ENCODE measurements at regions not wholly inside any gene's neighbourhood (a gene's known extent, or its start where the extent isn't known, plus 50 kb on each side); places are given as distances from the start of the nearest gene placed in this dataset.
A peak's percentile ranks its signal among the peaks of the same experiment; 100 is the strongest.

DNA sequence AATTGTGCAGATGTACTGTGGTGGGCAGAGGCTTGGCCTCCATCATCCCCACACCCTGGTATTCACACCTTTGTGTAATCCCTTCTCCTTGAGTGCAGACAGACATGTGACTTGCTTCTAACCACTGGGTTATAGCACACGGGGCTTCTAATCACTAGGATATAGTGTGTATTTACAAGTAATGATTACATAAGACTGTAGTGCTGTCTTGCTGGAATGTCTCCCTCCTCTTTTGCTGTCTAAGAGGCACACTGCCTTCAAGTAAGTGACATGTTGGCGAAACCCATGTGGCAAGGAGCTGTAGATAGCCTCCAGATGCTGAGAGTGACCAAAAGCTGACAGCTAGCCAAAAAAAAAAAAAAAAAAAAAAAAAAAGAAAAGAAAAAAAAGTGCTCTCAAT lies 542.7 kb upstream of the MDFIC2 start:
- TF ChIP-seq, protein P1, sequence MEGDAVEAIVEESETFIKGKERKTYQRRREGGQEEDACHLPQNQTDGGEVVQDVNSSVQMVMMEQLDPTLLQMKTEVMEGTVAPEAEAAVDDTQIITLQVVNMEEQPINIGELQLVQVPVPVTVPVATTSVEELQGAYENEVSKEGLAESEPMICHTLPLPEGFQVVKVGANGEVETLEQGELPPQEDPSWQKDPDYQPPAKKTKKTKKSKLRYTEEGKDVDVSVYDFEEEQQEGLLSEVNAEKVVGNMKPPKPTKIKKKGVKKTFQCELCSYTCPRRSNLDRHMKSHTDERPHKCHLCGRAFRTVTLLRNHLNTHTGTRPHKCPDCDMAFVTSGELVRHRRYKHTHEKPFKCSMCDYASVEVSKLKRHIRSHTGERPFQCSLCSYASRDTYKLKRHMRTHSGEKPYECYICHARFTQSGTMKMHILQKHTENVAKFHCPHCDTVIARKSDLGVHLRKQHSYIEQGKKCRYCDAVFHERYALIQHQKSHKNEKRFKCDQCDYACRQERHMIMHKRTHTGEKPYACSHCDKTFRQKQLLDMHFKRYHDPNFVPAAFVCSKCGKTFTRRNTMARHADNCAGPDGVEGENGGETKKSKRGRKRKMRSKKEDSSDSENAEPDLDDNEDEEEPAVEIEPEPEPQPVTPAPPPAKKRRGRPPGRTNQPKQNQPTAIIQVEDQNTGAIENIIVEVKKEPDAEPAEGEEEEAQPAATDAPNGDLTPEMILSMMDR (IDR thresholded peaks at IDR 0.05; ENCODE audit: control extremely low read depth, extremely low read depth): no peak
- DNase-seq (peak; percentile 67 to 86 (median 83)), ATAC-seq (ENCODE audit: insufficient read depth, low FRiP score) (no peak)
- no peaks in the 10 kb centered on the region for H3K27me3 ChIP-seq (ENCODE audit: control insufficient read depth in 3 of 3, insufficient read depth in 3 of 3, low read length in 2 of 3)
- peak overlapping the region in 1 of 2 donors; percentile 4 for H3K27ac ChIP-seq (ENCODE audit: low read depth in 1 of 2, low read length in 1 of 2)
- H3K4me3 ChIP-seq: no peak overlapping the region
- no peaks in the 10 kb centered on the region for H3K9me3 ChIP-seq (ENCODE audit: control insufficient read depth in 4 of 4, insufficient read depth in 3 of 4, low read length in 3 of 4)
- H3K9ac ChIP-seq (ENCODE audit: insufficient read depth in 1 of 2, low read length in 2 of 2): no peak overlapping the region
- H3K4me1 ChIP-seq (ENCODE audit: control insufficient read depth in 5 of 5, insufficient read depth in 5 of 5, low read length in 5 of 5): peaks cover 0 to 29% (median 8%) of the 10 kb centered on the region in 5 donors
- no peaks in the 10 kb centered on the region for H3K36me3 ChIP-seq (ENCODE audit: control insufficient read depth in 4 of 4, insufficient read depth in 4 of 4, low read length in 4 of 4)
- WGBS, 2 donors: 73 to 74% methylated on average over 2 of the region's 2 CpGs

DNA sequence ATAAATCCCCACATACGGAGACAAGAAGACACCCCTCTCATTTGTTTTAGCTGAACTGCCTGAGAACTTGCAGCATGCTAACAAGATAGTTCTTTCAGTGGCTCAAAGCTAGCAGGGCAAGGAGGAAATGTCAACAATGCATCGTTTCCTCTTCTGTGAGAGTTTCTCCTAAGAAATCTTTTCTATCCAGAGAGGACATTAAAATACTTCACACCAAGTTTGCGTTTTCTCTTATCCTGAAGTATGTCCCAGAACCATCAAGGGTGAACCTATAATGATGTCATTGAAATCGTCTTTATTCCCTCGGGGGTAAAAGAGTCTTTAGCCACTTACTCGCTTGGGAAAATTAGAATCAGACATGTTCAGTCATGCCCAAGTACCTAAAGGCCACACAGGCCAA lies 541.7 kb upstream of the MDFIC2 start:
- Histone ChIP-seq H3K9ac (ENCODE audit: insufficient read depth in 1 of 2, low read length in 2 of 2) (no peak overlapping the region), H3K4me3 (no peak overlapping the region), H3K27ac (ENCODE audit: low read depth in 1 of 2, low read length in 1 of 2) (peak overlapping the region in 1 of 2 donors; percentile 21), H3K9me3 (ENCODE audit: control insufficient read depth in 4 of 4, insufficient read depth in 3 of 4, low read length in 3 of 4) (no peaks in the 10 kb centered on the region), H3K27me3 (ENCODE audit: control insufficient read depth in 3 of 3, insufficient read depth in 3 of 3, low read length in 2 of 3) (no peaks in the 10 kb centered on the region), H3K36me3 (ENCODE audit: control insufficient read depth in 4 of 4, insufficient read depth in 4 of 4, low read length in 4 of 4) (no peaks in the 10 kb centered on the region), H3K4me1 (ENCODE audit: control insufficient read depth in 5 of 5, insufficient read depth in 5 of 5, low read length in 5 of 5) (peaks cover 0 to 34% (median 8%) of the 10 kb centered on the region in 5 donors)
- TF ChIP-seq, protein P1 (IDR thresholded peaks at IDR 0.05; ENCODE audit: control extremely low read depth, extremely low read depth): no peak
- ATAC-seq (ENCODE audit: insufficient read depth, low FRiP score) (no peak), DNase-seq (peak in 1 of 3 donors; percentile 37)
- 41 to 62% methylated on average over 6 of the region's 6 CpGs for WGBS, 2 donors

DNA sequence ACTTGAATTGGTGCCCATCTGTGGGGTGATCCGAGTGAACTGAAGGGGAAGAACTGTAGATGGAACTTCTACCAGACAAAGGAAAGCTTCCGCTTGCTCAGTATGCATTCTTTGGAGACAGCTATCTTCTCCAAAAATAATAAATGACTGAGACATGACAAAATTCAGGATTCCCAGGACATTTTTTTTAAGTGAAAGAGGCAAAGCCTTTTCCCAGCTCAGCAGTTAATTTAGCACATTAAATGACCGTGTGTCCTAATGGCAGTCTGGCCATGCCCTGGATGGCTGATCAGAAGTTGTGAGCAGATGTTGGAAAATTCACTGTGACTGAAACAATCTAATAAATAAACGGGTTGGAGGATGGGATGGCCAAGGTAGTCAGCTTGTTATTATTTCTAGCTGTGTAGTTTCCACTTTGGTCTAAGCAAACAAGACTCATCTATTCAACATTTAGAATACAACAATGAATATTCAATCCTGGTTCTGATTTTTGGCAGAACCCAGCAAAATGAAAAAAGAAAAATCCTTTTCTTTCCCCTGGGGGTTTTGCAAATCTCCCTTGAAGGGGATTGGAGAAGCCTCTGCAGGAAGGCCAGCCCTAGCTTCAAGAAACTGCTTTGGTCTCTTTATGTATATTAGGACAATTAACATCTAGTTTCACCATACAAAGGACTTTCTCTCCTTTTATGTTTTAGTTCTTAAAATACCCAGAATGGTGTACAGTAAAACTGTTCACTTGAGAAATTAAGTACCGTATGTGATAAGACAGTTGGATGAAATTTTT lies 540.9 kb upstream of the MDFIC2 start:
- H3K27ac ChIP-seq (ENCODE audit: low read depth in 1 of 2, low read length in 1 of 2): no peak overlapping the region
- no peak overlapping the region for H3K4me3 ChIP-seq
- no peaks in the 10 kb centered on the region for H3K9me3 ChIP-seq (ENCODE audit: control insufficient read depth in 4 of 4, insufficient read depth in 3 of 4, low read length in 3 of 4)
- no peaks in the 10 kb centered on the region for H3K27me3 ChIP-seq (ENCODE audit: control insufficient read depth in 3 of 3, insufficient read depth in 3 of 3, low read length in 2 of 3)
- TF ChIP-seq, protein P1 (IDR thresholded peaks at IDR 0.05; ENCODE audit: control extremely low read depth, extremely low read depth): no peak
- H3K9ac ChIP-seq (ENCODE audit: insufficient read depth in 1 of 2, low read length in 2 of 2): no peak overlapping the region
- H3K4me1 ChIP-seq (ENCODE audit: control insufficient read depth in 5 of 5, insufficient read depth in 5 of 5, low read length in 5 of 5): peaks cover 0 to 34% (median 8%) of the 10 kb centered on the region in 5 donors
- DNase-seq: no peak
- no peaks in the 10 kb centered on the region for H3K36me3 ChIP-seq (ENCODE audit: control insufficient read depth in 4 of 4, insufficient read depth in 4 of 4, low read length in 4 of 4)
- no peak for ATAC-seq (ENCODE audit: insufficient read depth, low FRiP score)
- WGBS, 2 donors: 85 to 87% methylated on average over 5 of the region's 5 CpGs

All from lung (tissue), 11 donors.